ENCODE measurements at regions not wholly inside any gene's neighbourhood (a gene's known extent, or its start where the extent isn't known, plus 50 kb on each side); places are given as distances from the start of the nearest gene placed in this dataset.

DNA sequence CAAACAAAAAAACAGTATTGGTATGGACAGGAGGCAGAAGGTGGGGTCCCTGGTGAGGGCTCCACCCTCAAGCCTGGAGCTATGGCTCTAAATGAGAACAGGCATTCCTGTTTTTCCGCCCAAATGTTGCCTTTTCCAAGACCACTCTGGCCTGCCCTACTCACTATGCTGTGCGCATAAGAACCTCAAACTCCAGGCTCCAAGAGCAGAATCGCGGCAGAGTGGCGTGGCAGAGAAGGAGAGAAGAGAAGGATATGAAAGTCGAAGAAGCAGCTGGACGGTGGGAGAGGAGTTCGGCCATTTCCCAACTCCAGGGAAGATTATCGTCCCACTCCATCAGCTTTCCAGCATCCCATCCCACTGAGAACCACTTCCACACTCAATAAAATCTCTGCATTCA, 207.8 kb downstream of the FAT4 start:
- Histone ChIP-seq H3K27me3 (replicated peaks) (no peaks in the 10 kb centered on the region), H3K27ac (no peak overlapping the region), H3K4me3 (ENCODE audit: low read depth, low read length) (no peak overlapping the region), H3K36me3 (replicated peaks) (no peaks in the 10 kb centered on the region)
- in situ Hi-C loops (cut with HindIII; ENCODE audit: low pct_ligation_motif_present, low sequenced_read_pairs), result no loop called here
- TF ChIP-seq CTCF (IDR thresholded peaks at IDR 0.05; ENCODE audit: low read depth, low read length, missing control alignments), result no peak
- no peak for DNase-seq

DNA sequence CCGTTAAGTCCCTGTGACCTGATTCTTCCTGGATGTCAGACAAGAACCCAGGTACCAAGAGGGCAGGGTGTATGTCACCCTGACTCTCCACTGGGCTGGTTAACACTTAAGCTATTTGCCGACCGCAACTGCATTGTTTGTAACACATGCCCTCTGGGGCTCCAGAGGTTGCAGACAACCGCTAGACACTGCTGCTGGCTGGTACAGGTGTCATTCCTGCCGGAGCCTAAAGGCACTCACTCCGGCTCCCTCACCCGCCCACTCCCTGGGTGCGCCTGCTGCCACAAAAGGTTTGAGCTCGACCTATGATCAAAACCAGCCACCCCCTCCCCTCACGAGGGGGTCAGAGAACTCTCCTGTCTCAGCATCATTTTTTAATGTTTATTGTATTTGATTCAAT, 208.2 kb downstream of the FAT4 start:
- H3K4me3 ChIP-seq (ENCODE audit: low read depth, low read length), result no peak overlapping the region
- no peak for TF ChIP-seq CTCF (IDR thresholded peaks at IDR 0.05; ENCODE audit: low read depth, low read length, missing control alignments)
- no peaks in the 10 kb centered on the region for H3K27me3 ChIP-seq (replicated peaks)
- in situ Hi-C loops (cut with HindIII; ENCODE audit: low pct_ligation_motif_present, low sequenced_read_pairs), result no loop called here
- no peak for DNase-seq
- no peaks in the 10 kb centered on the region for H3K36me3 ChIP-seq (replicated peaks)
- no peak overlapping the region for H3K27ac ChIP-seq

DNA sequence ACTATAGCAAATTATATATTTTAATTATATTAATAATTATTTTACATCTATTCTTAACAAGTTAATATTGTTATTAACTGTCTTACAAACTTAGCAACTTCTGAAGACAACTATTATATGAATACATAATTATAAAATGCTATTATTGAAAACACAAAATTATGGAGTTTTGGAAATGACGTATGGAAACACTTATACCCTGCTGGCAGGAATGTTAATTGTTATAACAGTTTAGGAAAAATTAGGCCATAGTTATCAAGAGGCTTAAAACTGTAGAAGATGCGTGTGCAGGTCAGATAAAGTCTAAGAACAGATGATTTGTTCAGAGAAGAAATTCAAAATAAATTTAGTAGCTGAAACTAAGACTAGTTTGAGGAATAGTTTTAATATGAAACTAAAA, 211.7 kb downstream of the FAT4 start:
- H3K4me3 ChIP-seq (ENCODE audit: low read depth, low read length), result no peak overlapping the region
- DNase-seq, result no peak
- no peak for TF ChIP-seq CTCF (IDR thresholded peaks at IDR 0.05; ENCODE audit: low read depth, low read length, missing control alignments)
- H3K27ac ChIP-seq, result no peak overlapping the region
- in situ Hi-C loops (cut with HindIII; ENCODE audit: low pct_ligation_motif_present, low sequenced_read_pairs), result no loop called here
- H3K27me3 ChIP-seq (replicated peaks), result no peaks in the 10 kb centered on the region
- no peaks in the 10 kb centered on the region for H3K36me3 ChIP-seq (replicated peaks)

- DNase-seq, result no peak
- in situ Hi-C loops (cut with HindIII; ENCODE audit: low pct_ligation_motif_present, low sequenced_read_pairs), result no loop called here
- Histone ChIP-seq H3K4me3 (ENCODE audit: low read depth, low read length) (no peak overlapping the region), H3K27ac (no peak overlapping the region), H3K27me3 (replicated peaks) (no peaks in the 10 kb centered on the region), H3K36me3 (replicated peaks) (no peaks in the 10 kb centered on the region)
- TF ChIP-seq CTCF (IDR thresholded peaks at IDR 0.05; ENCODE audit: low read depth, low read length, missing control alignments), result no peak
Observed at GRCh38 chr4:125527681-125528080, 212.9 kb downstream of the FAT4 start.

DNA sequence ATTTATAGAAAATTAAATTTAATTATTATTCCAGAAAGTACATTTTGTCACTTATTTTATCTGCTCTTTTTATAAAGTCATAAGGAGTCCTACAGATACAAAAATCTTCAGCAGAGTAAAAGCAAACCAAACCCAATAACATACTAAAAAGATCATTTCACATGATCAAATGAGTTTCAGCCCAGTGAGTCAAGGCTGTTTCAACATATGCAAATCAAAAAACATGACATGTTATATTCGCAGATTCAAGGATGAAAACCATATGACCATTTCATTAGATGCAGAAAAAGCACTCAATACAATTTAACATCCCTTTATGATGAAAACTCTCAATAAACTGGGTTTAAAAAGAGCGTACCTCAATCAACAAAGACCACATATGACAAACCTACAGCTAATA, 214.3 kb downstream of the FAT4 start:
- DNase-seq, result no peak
- Histone ChIP-seq H3K27me3 (replicated peaks) (no peaks in the 10 kb centered on the region), H3K27ac (no peak overlapping the region), H3K4me3 (ENCODE audit: low read depth, low read length) (no peak overlapping the region), H3K36me3 (replicated peaks) (no peaks in the 10 kb centered on the region)
- no peak for TF ChIP-seq CTCF (IDR thresholded peaks at IDR 0.05; ENCODE audit: low read depth, low read length, missing control alignments)
- in situ Hi-C loops (cut with HindIII; ENCODE audit: low pct_ligation_motif_present, low sequenced_read_pairs), result no loop called here

- in situ Hi-C loops (cut with HindIII; ENCODE audit: low pct_ligation_motif_present, low sequenced_read_pairs), result no loop called here
- H3K4me3 ChIP-seq (ENCODE audit: low read depth, low read length), result no peak overlapping the region
- DNase-seq, result no peak
- H3K36me3 ChIP-seq (replicated peaks), result no peaks in the 10 kb centered on the region
- TF ChIP-seq CTCF (IDR thresholded peaks at IDR 0.05; ENCODE audit: low read depth, low read length, missing control alignments), result no peak
- H3K27ac ChIP-seq, result no peak overlapping the region
- H3K27me3 ChIP-seq (replicated peaks), result no peaks in the 10 kb centered on the region
Observed at GRCh38 chr4:125538670-125539069, 223.9 kb downstream of the FAT4 start.
